ENCODE measurements at regions not wholly inside any gene's neighbourhood (a gene's known extent, or its start where the extent isn't known, plus 50 kb on each side); places are given as distances from the start of the nearest gene placed in this dataset.

GRCh38 chr2:10241641-10242430 lies 60.9 kb upstream of the HPCAL1 start:
- Histone ChIP-seq H3K56ac (ENCODE audit: insufficient read length, low read depth, low read length) (no peak overlapping the region), H4K5ac (ENCODE audit: insufficient read length, low read depth, low read length) (no peak overlapping the region), H3T11ph (ENCODE audit: low read length) (no peak overlapping the region), H4K20me1 (ENCODE audit: control insufficient read depth, insufficient read depth, insufficient read length) (no peaks in the 10 kb centered on the region), H2BK5ac (ENCODE audit: insufficient read length, low read length) (no peak overlapping the region), H2BK12ac (ENCODE audit: insufficient read length, low read depth, low read length) (no peak overlapping the region), H2AFZ (ENCODE audit: low read length) (no peak overlapping the region), H3K9me3 (ENCODE audit: control insufficient read depth, low read depth, low read length) (no peaks in the 10 kb centered on the region), H3K14ac (ENCODE audit: insufficient read depth, low read length) (no peak overlapping the region), H3K27ac (ENCODE audit: insufficient read length, low read depth, low read length) (no peak overlapping the region), H3K79me2 (ENCODE audit: insufficient read depth, low read length) (no peaks in the 10 kb centered on the region), H2AK5ac (ENCODE audit: insufficient read length, low read length) (no peak overlapping the region), H3K27me3 (ENCODE audit: insufficient read depth, low read length) (no peaks in the 10 kb centered on the region; the same call in 1 of the 2 replicates), H3K23ac (ENCODE audit: insufficient read length, low read depth, low read length) (no peak overlapping the region), H2BK120ac (ENCODE audit: low read depth, low read length, poor library complexity, severe bottlenecking) (no peak overlapping the region), H4K91ac (ENCODE audit: insufficient read length, low read depth, low read length) (no peak overlapping the region), H2BK20ac (ENCODE audit: low read depth, low read length, poor library complexity, severe bottlenecking) (no peak overlapping the region), H3K4me1 (ENCODE audit: insufficient read depth, low read length) (no peaks in the 10 kb centered on the region), H2BK15ac (ENCODE audit: low read depth, low read length) (no peak overlapping the region), H3K79me1 (ENCODE audit: insufficient read depth, low read depth, low read length, poor library complexity, severe bottlenecking) (no peaks in the 10 kb centered on the region), H3K9ac (ENCODE audit: extremely low read depth, insufficient read length, low read length) (no peak overlapping the region), H3K18ac (ENCODE audit: insufficient read length, low read depth, low read length) (no peak overlapping the region), H3K4ac (ENCODE audit: low read depth, low read length) (no peak overlapping the region), H3K4me2 (ENCODE audit: insufficient read depth, insufficient read length, low read length) (no peak overlapping the region), H3K23me2 (ENCODE audit: insufficient read length, low read depth, low read length, poor library complexity, severe bottlenecking) (no peaks in the 10 kb centered on the region), H4K8ac (replicated peaks; ENCODE audit: insufficient read length, low read depth, low read length) (no peak overlapping the region)
- H3K4me1 Mint-ChIP-seq = peaks cover 2 to 4% of the 10 kb centered on the region in 2 experiments; a peak in 2 of 4 replicates
- H3K27me3 Mint-ChIP-seq (ENCODE audit: low read depth) = no peaks in the 10 kb centered on the region
- no peak overlapping the region; a peak in 1 of 7 replicates for H3K27ac Mint-ChIP-seq
- no peak for TF ChIP-seq CTCF (conservative IDR thresholded peaks at IDR 0.05)
- no peak for DNase-seq
- H3K4me3 Mint-ChIP-seq = no peak overlapping the region
- no peaks in the 10 kb centered on the region for H3K36me3 Mint-ChIP-seq (ENCODE audit: insufficient read depth in 1 of 3, low read depth in 3 of 3)
- WGBS (ENCODE audit: extremely low coverage, insufficient read length, low lambda C conversion rate) = no CpG with 5 or more reads among the region's 20 CpGs
- H3K9me3 Mint-ChIP-seq = no peaks in the 10 kb centered on the region
